PFSK-1 (cell line): ENCODE measurements at regions not wholly inside any gene's neighbourhood (a gene's known extent, or its start where the extent isn't known, plus 50 kb on each side); places are given as distances from the start of the nearest gene placed in this dataset.

Experiments used
- FOXP2 ChIP-seq: optimal IDR thresholded peaks from 2 replicates; pipeline ENCODE3; 2011; ENCODE audit warnings: borderline replicate concordance, control low read depth, inconsistent platforms; ENCODE audit not compliant: insufficient read depth; ENCODE audit errors: extremely low read length, extremely low read depth
- POLR2AphosphoS5 ChIP-seq: IDR thresholded peaks from 2 replicates; pipeline ENCODE4 v1.6.1; 2012; ENCODE audit warnings: low read depth, mild to moderate bottlenecking, control low read depth, low read length, moderate library complexity
- SIN3A ChIP-seq: IDR thresholded peaks from 2 replicates; pipeline ENCODE4 v1.6.1; 2012; ENCODE audit warnings: mild to moderate bottlenecking, low read length, moderate library complexity, borderline replicate concordance; ENCODE audit not compliant: insufficient read depth
- TAF1 ChIP-seq: IDR thresholded peaks from 2 replicates; pipeline ENCODE4 v1.6.1; 2012; ENCODE audit warnings: low read length, control low read depth, borderline replicate concordance; ENCODE audit not compliant: insufficient read depth
- TF ChIP-seq, protein P1 (sequence below), 2 experiments: IDR thresholded peaks; 2 replicates each; pipeline versions ENCODE4 v1.6.1 to v1.8.0; 2011 to 2012; ENCODE audit warnings: low read depth in 2 of 2, low read length in 2 of 2, control low read depth in 1 of 2, inconsistent platforms in 1 of 2, mild to moderate bottlenecking in 1 of 2, moderate library complexity in 1 of 2; ENCODE audit not compliant: insufficient read depth in 1 of 2

DNA sequence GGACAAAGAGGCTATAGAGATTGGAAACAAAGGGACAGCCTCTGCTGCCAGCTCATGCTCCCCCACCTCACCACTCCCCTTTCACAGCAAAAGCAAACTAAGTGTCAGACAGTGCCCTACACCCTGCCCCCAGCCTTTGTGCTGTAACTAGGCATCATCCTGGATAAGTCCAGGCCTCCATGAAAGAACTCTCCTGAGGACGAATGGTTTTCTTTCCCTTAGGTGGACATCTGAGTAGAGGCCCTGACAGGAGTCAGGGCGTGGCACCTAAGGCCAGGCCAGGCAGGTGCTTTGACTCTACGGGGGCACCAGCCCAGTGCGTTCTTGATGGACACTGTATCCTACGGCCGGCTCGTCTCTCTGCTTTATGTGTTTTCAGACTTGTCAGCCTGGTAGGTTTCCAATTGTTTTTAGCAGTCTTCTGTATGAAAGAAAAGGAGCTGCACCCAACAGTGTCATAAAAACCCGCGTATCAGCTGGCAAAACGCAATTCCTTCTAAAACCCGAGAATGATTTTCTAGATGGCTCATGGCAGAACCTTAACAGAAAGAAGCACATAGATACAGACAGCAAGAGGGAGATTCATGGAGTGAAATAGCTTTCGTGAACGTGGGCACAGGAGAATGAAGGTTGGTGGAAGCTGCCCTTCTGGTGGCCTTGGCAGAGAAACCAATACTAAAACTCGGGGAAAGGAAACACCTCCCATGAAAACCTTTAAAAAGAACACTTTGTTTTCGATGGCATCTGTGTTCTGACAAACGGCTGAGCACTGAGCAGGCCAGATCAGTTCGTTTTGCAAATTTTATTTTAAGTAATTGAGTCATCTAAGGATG lies 51.7 kb upstream of the AJAP1 start:
- TF ChIP-seq SIN3A = no peak
- TF ChIP-seq TAF1 = no peak
- TF ChIP-seq FOXP2 = no peak
- TF ChIP-seq, protein P1, sequence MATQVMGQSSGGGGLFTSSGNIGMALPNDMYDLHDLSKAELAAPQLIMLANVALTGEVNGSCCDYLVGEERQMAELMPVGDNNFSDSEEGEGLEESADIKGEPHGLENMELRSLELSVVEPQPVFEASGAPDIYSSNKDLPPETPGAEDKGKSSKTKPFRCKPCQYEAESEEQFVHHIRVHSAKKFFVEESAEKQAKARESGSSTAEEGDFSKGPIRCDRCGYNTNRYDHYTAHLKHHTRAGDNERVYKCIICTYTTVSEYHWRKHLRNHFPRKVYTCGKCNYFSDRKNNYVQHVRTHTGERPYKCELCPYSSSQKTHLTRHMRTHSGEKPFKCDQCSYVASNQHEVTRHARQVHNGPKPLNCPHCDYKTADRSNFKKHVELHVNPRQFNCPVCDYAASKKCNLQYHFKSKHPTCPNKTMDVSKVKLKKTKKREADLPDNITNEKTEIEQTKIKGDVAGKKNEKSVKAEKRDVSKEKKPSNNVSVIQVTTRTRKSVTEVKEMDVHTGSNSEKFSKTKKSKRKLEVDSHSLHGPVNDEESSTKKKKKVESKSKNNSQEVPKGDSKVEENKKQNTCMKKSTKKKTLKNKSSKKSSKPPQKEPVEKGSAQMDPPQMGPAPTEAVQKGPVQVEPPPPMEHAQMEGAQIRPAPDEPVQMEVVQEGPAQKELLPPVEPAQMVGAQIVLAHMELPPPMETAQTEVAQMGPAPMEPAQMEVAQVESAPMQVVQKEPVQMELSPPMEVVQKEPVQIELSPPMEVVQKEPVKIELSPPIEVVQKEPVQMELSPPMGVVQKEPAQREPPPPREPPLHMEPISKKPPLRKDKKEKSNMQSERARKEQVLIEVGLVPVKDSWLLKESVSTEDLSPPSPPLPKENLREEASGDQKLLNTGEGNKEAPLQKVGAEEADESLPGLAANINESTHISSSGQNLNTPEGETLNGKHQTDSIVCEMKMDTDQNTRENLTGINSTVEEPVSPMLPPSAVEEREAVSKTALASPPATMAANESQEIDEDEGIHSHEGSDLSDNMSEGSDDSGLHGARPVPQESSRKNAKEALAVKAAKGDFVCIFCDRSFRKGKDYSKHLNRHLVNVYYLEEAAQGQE (IDR thresholded peaks at IDR 0.05; ENCODE audit: insufficient read depth in 1 of 2, low read depth in 2 of 2, low read length in 2 of 2) = no peak
- no peak for TF ChIP-seq POLR2AphosphoS5

DNA sequence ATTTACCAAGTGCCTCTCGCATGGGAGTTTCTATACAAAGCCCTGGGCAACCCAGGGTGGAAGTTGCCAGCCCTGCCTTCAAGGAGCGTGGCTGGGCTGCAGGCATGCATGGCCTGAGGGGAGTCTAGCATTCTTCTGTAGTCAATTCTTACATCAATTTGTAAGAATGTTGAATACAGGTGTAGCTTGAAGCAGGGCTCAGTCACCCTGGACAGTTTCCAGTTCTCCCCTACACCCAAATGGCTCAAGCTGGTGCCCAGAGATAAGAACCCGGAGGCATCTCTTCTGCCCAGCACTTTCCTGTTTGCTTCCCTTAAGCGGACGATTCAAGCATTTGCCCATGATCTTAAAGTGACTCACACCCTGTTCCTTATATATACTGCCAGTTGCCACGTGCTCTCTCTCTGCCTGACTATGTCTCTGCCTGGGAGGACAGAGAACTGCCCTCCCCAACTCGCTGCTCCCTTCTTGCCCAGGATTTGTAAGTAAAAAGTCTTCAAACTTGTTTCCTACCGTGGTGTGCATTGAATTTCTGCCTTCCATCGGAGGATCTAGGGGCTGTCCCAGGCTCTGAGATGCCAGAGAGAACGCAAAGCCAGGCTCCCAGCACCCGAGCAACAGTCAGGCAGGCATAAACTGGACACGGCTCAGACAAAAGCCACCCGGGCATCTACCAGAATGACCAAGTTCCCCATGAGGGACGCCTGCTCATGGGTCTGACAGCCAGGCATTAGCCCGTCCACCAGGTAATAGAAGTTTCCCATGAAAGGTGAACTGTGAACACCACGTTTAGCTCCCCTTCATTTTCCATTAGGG lies 50.9 kb upstream of the AJAP1 start:
- TF ChIP-seq, protein P1 (IDR thresholded peaks at IDR 0.05; ENCODE audit: insufficient read depth in 1 of 2, low read depth in 2 of 2, low read length in 2 of 2) = no peak
- TF ChIP-seq TAF1 = no peak
- TF ChIP-seq SIN3A = no peak
- TF ChIP-seq POLR2AphosphoS5 = no peak
- no peak for TF ChIP-seq FOXP2
